Stimulated activated CD8-positive, alpha-beta memory T cell treated with anti-CD3 and anti-CD28 coated beads, Interleukin-4, amount 100 ng/mL, for 1 hour (primary cell): ENCODE measurements at regions not wholly inside any gene's neighbourhood (a gene's known extent, or its start where the extent isn't known, plus 50 kb on each side); places are given as distances from the start of the nearest gene placed in this dataset.

Source experiments
- DNase-seq, 2 donors: peaks; one replicate each; pipeline ENCODE4 v3.0.0-alpha.2; 2020; ENCODE audit warnings: low read depth in 2 of 2, low spot score in 1 of 2

GRCh38 chr5:7010591-7010990 is 297.4 kb downstream of the TENT4A start:
- no peak for DNase-seq

DNA sequence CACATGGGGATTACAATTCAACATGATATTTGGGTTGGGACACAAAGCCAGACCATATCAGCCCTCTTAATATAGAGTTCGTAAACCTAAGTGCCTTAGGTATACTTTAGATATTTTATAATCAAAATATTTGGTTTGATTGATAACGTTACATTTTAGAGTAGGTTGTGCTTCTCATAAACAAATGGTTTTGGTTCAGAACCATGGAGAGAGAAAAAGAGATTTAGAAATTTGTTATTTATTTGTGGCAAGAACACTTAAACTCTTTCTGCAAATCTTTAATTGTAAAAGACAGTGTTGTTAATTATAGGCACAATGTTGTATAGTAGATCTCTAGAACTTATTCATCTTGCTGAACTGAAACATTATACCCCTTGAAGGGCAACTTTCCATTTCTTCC is 298.8 kb downstream of the TENT4A start:
- DNase-seq: no peak

DNA sequence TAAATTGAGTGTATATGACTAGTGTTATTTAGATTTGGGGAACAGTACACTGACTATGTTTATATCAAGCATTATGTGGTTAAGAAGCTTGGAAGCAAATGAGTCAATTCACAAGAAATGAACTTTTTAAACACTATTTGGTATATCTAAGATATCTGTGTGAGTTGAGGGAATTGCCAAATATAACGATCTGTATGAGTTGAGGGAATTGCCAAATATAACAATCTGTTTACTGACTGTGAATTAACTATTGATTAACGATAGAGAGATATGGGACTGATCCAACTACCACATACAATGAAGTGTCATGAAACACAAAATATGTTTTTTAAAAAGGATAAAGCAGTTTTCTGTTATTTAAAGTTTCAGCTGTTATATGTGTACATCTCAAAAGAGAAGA is 301.4 kb downstream of the TENT4A start:
- no peak for DNase-seq

GRCh38 chr5:7015586-7016256 is 302.5 kb downstream of the TENT4A start:
- DNase-seq: no peak

DNA sequence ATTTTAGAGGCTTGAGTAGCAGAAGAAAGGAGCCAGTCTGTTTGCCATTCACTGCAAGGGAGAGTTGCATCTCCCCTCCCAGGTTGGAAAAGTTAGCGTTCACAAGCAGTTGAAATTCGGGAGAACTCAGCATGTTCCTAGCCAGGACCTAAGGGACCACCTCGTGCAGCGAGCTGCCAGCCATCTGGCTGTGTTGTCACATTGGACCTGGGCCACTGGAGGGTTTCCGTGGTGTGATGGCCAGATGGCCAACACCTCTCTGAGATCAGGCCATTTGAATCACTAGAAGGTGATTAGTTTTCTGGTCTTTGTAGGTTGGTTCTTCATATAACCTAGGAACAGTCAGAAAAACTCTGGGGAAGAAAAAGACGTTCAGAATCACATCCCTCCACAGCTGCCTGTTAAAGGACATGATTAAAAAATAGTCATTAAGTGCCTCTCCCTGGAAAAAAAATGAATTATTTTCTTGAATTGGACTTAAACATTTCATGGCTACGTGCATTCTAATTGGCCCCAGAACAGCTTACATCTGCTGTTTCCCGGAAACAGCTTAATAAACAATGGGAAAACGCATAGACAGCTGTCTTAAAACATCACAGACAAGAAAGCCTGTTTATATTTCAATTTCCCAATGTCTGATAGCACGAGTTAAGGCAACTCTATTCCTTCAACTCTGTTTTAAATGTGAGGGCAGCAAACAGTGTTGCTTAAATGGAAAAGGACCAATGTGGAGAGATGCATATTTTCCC is 303.9 kb downstream of the TENT4A start:
- DNase-seq: no peak

DNA sequence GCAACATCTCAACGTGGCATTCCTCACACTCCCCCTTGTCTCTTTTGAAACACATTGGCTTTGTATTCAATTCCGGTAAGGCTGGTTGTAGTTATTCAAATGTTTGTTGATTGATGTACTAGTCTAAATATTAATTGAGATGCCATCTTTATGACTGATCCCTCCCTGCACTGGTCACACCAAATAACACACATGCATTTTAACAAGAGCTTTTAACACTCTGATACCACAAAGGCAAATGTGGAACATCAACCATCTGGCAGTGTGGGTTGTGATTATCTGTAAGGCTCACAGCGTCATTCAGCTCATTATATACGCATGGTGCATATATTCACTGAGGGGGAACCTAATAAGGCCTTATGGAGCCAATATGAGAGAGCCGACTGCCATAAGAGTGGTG is 305.0 kb downstream of the TENT4A start:
- no peak for DNase-seq

GRCh38 chr5:7018601-7019000 is 305.4 kb downstream of the TENT4A start:
- DNase-seq: no peak

- no peak for DNase-seq
These were observed 323.1 kb downstream of the TENT4A start for GRCh38 chr5:7036192-7036835.

DNA sequence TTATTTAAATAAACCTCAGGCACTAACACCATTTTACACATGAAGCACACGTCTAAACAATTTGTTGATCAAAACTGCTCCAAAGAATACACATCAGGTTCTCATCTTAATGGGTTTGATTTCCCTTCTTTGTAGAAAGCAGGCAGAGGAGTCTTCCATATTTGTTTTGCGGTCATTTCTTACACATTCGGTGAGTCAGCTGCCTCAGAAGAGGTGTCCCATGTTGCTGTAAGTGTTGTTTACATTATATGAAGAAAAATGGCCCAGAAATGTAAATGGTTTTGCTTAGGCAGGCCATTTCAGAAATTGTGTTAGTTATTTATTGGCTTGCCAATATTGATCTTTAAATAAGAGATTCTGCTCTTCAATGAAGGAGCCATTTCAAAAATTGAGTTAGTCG is 325.8 kb downstream of the TENT4A start:
- DNase-seq: no peak

GRCh38 chr5:7040111-7040510 is 326.9 kb downstream of the TENT4A start:
- DNase-seq: no peak

- no peak for DNase-seq
These were observed 330.6 kb downstream of the TENT4A start for GRCh38 chr5:7043797-7044196.

DNA sequence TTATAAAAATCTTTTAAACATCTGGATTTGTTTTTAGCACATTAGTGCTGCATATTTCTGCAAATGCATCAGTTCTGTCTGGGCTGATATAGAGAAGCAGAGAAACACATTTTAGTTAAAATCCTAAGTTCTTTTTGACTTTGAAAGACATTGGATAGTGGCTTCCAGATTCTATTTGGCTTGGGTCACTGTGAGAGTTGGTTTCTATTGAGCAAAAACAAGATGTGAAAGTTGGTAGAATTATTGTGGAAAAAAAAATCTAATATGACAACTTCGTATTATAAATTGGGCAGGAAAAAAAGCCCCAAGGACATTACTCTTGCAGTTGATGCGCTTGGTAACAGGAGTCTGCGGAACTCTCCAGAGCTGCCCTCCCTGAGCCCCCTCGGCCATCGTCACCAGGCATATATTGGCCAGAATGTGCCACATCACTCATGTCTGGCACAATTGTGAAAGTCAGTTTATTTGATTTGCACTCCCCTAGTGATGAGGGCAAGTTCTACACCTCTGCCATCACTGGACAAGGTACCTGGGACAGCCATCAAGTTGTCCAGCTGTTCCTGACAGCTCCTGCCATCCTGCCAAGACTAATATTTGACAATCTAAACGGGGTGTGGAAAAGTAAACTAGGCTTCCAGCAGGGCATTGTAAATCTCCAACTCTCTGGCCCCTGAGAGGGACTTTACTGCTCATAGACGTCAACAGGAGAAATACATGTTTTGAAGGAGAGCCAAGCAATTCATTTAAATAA is 334.5 kb downstream of the TENT4A start:
- DNase-seq: no peak

- DNase-seq: no peak
These were observed 337.8 kb downstream of the TENT4A start for GRCh38 chr5:7050986-7051385.

DNA sequence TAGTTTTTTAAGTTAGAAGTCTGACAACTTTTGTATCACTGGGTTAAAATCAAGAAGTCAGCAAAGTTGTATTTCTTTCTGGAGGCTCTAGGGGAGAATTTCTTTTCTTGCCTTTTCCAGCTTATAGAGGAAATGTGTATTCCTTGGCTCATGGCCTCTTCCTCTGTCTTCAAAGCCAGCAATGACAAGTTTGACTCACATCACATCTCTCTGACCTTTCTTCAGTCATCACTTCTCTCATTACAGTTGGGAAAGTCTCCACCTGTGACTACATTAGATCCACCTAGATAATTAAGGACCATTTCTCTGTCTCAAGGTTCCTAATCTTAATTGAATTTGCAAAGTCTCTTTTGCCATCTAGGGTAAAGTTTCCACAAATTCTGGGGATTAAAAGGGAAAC is 339.9 kb downstream of the TENT4A start:
- no peak for DNase-seq

DNA sequence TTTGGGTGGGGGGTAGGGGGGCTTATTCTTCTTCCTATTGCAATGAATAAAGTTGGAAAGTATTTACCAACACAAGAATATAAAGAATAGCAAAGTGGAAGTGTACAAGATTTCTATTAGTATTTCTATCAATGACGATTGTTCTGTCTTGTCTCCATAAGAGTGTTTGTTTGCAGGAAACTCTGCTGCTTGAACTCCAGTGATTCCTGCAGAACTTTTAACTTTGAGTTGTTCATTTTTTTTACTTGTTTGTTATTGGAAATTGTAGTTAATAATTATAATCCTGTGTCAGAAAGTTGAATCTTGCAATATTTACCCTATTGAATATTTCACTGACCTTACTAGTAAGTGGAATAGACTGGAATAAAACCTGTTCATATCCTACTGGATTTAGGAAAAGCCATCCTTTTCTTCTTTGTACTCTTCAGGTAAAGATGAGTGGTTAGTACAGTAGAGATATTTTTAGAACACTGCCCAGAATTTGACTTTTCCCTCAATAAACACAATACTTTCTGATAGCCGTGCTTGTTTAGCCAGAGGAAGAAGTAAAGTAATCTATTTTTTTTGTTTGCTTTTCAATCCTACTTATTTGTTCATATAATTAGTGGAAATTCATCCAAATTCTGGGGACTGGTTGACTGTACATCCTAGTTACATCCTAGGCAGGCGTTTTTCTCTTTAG is 340.4 kb downstream of the TENT4A start:
- no peak for DNase-seq

- DNase-seq: no peak
These were observed 329.3 kb upstream of the ADCY2 start for GRCh38 chr5:7066471-7067235.

DNA sequence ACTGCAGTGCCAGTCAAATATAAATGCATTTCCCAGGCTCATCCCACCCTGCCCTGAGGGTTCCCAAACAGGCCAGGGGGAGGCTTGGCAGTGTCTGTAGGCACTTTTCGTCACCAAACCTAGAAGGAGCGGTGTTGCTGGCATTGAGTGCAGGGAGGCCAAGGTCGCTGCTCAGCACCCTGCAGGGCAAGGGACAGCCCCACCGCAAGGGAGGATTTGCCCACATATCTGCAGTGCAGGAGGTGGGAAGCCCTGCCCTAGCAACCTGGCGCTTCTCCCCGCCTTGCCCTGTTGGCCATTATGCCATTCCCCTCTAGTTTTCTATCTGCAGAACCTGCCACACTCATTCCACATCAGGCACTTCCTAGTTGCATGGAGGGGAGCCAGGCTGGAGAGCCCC is 327.8 kb upstream of the ADCY2 start:
- DNase-seq: no peak

DNA sequence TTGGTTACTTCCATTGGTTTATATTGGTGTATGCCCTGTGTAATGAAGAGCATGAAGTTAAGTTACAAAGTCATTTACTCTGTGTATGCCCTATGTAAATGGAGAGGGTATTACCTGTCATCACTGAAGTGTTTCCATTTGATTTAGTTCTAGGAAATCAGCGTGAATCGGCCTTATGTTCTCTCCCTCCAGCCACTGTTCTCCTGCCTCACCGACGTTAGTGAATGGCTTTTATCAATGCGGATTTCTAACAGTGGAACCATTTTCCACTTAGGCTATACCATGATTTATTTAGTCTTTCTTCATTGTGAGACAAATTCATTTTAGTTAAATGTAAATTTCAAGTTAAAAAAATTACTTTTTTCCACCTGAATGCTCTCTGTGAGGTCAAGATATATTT is 327.0 kb upstream of the ADCY2 start:
- DNase-seq: no peak

DNA sequence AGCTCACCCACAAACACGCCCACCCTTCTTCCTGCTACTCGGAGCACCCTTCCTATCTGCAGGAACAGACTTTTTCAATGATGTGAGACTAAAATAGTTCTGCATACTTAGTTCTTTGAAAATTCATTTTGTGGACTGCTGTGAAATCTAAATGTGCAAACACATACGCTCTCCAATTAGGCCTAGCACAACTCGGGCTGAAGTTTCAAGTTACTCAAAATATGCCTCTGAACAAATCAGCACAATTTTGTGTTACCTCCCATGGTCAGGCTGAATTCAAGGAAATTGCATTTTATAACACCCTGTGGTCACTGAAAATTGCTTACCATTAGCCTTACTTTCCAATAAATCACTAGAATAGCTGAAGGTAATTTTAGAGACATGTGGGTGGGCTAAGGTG is 323.8 kb upstream of the ADCY2 start:
- DNase-seq: no peak

- DNase-seq: no peak
These were observed 322.3 kb upstream of the ADCY2 start for GRCh38 chr5:7073666-7074065.
